ENCODE measurements at regions not wholly inside any gene's neighbourhood (a gene's known extent, or its start where the extent isn't known, plus 50 kb on each side); places are given as distances from the start of the nearest gene placed in this dataset.
A peak's percentile ranks its signal among the peaks of the same experiment; 100 is the strongest.
"Not testable (repeated sequence)": the region's sequence is repeated elsewhere in the genome, so short reads cannot be mapped to it uniquely, and the experiment has no call there.

DNA sequence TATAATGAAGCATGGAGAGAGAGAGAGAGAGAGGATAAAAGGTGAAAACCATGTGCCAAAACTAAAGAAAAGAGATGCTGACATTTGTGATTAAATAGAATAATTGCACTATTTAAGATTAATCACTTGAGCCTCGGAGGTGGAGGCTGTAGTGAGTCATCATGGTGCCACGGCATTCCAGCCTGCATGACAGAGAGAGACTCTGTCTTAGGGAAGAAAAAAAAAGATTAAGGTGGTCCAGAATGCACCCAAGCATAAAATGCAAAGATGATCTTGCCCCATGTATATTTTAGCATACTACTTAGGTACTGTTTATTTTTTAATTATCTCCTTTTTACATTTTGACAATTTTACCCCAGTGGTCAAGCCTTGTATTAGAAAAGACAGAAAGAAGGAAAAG lies 742.5 kb downstream of the SPATA31A1 start:
- DNase-seq = not testable (repeated sequence)

DNA sequence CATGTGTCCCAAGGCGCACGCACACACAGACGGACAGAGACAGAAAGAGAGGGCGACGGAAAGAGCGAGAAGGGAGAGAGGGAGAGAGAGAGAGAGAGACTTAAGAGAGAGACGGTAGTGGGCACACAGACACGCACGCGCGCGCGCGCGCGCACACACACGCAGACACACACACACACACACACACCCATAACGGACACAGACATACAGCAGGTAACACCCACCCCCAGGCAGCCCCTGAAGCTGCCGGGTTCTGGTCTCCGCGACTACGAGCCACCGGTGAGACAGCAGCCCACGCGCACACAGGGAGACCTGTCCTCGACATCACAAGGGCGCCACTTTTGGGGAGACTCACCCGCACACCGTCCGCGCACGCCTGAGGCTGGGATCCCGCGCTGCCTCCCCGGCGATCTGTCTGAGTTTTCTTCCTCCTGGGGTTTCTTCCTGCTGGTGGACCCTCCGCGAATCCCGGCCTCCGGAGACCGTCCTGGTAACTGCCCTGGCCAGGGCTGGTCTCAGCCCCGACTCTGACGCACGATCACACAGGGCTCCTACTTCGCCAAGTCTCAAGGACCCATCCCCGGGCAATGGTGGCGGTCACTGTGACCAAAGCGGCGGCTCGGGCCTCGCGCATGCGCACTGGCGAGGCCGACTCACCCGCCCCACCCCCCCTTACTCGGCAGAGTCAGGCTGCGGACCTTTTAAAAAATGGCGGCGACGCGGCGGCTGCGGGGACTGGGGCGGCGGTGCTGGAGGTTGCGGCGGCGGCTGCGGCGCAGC lies 750.7 kb downstream of the SPATA31A1 start:
- DNase-seq = peak; percentile 31

DNA sequence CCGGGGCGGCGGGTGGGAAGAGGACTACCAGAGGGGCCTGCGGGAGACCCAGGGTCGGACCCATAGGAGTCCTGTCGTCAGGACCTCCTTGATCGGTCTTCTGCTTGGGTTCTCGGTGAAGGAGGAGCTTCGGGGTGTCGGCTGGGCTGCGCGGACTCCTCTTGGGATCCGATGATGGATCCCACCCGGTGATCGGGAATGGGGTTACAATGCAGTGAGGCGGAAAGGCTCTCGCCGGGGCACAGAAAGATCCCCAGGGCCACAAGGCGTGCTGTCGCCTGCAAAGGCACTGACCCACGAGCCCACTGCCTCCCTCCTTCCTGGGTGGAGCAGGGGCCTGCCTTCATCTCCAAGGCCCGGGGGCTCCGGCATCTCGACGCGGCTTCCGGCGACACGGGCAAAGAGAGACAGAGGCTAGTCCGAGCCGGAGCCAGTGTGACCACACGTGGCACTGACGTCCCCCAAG lies 751.3 kb downstream of the SPATA31A1 start:
- not testable (repeated sequence) for DNase-seq

DNA sequence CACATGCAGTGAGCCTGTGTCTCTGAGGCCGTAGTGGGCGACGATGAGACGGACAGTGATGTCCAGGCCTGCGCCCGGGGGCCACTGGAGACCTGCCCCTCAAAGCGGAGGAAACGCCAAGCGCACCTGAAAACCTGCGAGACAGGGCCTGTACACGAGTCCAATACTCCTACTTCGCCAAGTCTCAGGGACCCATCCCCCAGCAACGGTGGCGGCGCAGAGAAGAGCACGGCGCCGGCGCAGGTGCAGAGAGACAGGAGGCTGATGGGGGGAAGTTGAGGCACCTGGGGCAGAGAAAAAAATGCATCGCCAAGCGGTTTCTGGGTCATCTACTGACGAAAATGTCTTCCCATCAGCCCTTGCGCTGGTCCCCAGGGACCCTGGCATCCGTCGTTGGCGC lies 751.8 kb downstream of the SPATA31A1 start:
- DNase-seq = not testable (repeated sequence)

DNA sequence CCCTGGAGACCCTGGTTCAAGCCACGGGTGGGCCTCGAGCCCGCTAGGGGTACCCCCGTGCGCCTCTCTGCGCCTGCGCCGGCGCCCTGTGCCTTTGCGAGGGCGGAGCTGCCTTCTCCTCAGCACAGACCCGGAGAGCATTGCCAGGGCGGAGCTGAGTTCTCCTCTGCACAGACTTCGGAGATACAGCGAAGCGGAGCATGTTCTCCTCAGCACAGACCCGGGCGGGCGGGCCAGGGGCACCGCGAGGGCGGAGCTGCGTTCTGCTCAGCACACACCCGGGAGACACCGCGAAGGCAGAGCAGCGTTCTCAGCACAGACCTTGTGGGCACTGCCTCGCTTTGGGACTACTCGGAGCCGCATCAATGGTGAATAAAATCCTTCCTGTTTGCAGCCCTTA lies 753.0 kb downstream of the SPATA31A1 start:
- DNase-seq = not testable (repeated sequence)

DNA sequence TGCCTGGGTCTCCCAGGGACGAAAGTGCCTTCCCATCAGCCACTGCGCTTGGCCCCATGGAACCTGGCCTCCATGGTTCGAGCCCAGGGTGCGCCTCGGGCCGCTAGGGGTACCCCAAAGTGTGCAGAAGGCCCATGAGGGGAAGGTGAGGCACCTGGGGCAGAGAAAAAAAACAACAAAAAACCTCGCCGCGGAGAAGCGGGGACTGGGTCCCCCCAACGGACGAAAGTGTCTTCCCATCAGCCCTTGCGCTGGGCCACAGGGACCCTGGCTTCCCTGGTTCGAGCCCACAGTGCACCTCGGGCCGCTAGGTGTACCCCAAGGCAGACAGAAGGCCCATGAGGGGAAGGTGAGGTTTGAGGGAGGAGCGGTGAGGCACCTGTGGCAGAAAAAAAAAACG lies 755.3 kb downstream of the SPATA31A1 start:
- DNase-seq = not testable (repeated sequence)

DNA sequence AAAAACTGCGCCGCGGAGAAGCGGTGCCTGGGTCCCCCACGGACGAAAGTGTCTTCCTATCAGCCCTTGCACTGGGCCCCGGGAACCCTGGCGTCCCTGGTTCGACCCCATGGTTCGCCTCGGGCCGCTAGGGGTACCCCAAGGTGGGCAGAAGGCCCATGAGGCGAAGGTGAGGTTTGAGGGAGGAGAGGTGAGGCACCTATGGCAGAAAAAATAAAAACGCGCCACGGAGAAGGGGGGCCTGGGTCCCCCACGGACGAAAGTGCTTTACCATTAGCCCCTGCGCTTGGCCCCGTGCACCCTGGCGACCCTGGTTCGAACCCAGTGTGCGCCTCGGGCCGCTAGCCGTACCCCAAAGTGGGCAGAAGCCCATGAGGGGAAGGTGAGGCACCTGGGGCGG lies 756.1 kb downstream of the SPATA31A1 start:
- not testable (repeated sequence) for DNase-seq

DNA sequence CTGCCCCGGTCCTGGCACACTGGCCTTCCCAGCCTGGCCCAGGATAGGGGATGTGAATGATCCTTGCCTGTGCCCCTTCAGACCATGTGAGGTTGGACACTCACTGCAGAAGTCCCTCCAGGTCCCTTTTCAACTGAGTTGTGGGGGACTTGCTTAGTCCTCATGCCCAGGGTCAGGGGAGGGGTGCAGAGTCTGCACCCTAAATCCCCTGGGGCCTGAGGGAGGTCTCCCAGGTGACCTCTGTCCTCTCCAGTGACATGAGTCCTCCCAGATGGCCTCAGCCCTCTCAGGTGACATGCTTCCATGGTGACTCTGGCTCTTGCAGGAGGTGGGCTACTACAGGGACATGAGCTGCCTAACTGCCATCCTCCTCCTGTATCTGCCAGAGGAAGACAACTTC lies 775.1 kb downstream of the SPATA31A1 start:
- DNase-seq = not testable (repeated sequence)

DNA sequence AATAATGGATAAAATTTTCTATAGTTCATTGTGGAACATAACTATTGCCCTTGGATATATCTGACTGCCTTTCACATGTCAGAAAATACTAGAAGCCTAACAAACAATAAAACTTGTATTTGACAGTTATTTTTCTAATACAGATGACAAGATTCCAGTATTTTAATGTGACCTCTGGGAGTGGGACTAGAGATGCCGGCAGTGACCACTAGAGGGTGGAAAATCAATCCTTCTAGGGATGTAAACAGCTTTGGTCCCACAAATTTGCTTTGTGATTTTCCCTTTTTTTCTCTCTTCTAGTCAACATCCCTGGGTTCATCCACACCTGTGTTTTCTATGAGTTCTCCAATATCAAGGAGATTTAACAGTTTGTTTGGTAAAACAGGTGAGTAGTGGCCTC lies 813.7 kb downstream of the SPATA31A1 start:
- DNase-seq = not testable (repeated sequence)

DNA sequence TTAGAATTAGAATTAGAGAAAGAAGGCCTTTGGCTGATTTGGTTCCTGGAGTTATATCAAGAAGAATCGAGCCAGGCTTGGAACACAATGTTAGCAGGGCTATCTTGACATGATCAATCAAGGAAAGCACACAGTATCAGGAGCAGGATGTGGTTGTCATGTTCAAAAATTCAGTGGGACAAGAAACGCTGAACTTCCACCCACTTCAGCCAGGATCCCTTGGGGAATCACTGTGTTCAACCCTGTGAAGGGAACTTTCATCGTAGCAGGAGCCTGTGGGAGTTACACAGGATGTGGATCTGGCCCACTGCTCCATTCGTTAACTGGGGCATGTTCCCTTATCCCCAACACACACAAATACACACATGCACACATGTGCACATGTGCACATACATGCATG lies 817.8 kb downstream of the SPATA31A1 start:
- DNase-seq = not testable (repeated sequence)

DNA sequence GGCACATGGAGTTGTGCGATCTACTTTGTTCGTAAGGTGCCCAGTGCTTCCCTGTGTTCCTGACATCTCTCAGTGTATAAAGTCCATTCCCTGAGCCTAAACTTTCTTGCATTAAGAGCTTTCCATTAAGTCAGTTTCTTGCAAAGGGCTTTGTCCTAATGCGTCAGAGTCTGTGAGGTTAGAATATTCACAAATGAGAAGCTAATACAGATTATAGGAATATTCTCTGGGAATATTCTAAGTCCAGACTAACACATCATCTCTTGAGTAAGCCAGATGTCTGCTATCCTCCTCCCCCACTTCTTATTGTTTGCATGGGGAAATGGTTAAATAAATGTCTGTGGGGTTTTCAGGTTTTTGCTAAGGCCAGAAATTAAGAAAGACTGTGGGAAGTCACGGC lies 818.6 kb downstream of the SPATA31A1 start:
- DNase-seq = not testable (repeated sequence)

DNA sequence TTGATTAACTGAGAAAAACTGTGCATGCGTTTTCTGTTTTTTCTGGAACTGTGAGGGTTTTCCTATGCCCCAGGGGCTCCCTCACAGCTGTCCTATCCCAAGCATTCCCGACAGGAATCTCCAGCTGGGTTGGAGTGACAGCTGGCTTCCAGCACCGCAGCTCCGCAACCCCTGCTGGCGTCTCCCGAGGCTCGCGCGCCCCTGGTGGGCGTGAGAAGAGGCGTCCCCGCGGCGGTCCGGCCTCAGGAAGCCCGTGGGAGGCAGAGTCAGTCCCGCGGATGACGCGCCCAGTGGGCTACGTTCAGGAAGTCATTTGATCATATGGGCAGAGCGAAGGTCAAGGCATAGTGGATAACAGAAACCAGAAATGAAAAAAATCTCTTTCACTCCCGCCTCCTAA lies 821.9 kb downstream of the SPATA31A1 start:
- not testable (repeated sequence) for DNase-seq

DNA sequence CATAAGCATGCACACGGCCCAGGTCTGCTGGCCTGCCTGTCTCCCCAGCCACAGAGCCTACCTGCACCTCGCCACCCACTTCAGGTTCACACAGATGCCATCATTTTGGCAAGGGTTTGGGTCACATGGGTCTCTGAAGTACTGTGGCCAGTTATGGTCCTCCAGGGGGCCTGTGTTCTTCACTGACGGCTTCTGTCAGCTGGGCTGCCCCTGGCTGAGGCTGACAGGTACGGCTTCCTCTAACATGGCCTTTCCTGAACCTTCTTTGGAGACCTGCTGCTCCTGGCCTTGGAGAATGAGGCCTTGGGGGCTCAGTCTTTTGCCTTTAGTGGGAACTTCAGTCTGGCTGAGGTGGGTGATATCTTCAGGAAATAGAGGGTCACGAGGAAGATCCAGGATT lies 835.9 kb downstream of the SPATA31A1 start:
- not testable (repeated sequence) for DNase-seq

DNA sequence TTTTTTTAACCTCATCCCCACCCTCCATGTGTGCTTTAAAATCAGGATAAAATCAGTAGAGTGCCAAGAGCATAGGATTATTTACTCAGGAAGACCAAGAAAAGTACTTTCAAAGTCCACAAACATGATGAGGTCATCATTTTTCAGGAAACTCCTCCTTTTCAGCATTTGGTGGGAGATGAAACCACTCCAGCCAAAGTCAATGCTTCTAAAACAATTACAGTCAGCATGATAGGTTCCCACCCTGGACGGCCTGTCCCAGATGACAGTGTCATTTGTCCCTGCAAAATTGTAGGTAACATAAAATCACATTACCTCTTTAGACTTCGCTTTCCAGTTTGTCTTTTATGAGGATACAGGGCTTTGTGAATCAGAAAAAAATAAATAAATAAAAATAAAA lies 836.7 kb downstream of the SPATA31A1 start:
- not testable (repeated sequence) for DNase-seq

DNA sequence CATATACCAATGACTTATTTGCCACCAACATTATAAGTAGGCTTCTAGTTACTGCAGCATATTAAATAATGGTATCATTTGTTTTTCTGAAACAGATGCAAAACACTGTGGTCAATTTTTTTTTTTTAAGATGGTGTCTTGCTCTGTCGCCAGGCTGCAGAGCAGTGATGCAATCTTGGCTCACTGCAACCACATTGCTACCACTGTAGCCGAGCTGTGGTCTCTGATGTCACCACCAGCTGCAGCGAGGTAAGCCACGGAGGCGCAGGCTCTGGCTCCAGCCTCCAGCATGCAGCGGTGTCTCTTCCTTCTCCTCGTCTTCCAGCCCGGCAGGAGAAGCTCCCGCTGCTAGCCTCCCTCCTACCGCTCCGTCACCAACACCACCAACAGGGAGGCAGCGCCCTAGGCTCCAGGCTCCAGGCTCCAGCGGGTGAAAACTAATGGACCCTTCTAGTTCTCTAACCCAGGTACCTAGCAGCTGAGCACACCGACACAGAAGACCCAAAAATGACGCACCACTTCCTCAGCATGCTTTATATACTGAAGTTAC lies 840.8 kb downstream of the SPATA31A1 start:
- DNase-seq = peak; percentile 5

DNA sequence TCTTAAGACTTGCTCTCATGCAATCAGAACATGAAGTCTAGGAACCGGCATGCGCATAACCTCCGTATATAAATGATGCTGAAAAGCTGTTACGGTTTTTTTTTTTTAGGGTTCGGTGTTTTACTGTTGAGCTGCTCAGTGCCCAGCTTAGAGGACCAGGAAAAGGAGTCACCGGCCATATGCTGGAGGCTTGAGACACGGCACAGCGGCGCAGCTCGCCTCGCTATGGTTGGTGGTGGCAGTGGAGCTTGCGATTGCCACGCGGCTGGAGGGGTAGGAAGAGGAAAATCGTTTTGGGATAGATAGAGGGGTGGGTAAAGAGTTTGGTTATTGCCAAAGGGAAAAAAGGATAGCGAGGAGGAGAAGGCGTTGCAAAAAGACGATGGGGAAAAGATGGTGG lies 841.3 kb downstream of the SPATA31A1 start:
- DNase-seq = not testable (repeated sequence)

DNA sequence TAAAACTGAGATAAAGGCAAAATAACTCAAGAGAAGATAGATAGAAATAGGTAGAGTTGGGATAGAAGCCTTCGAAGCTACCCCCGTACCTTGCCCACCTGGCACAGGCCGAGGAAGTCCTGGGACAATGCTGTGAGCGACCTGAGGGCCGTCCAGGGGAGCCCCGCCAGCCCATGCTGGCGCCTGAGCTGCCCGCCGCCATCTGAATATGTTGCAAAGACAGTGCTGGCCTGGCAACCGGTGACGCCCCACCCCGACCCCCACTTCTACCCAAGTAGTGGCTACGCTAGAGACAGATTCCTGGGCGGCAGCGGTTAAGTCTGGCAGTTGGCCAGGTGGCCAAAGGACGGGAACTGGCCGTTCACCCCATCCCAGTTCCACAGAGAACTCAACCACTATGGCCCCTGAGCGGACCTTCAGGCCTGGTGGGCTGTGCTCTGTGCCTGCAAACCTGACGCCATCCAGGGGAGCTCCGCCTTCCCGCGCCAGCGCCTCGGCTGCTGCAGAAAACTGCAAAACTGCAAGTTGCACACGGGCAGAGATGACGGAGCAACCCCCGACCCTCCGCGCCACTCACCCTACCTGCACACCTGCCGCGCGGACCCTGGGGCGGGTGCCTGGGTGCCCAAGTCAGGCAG lies 866.2 kb downstream of the SPATA31A1 start:
- DNase-seq = not testable (repeated sequence)

DNA sequence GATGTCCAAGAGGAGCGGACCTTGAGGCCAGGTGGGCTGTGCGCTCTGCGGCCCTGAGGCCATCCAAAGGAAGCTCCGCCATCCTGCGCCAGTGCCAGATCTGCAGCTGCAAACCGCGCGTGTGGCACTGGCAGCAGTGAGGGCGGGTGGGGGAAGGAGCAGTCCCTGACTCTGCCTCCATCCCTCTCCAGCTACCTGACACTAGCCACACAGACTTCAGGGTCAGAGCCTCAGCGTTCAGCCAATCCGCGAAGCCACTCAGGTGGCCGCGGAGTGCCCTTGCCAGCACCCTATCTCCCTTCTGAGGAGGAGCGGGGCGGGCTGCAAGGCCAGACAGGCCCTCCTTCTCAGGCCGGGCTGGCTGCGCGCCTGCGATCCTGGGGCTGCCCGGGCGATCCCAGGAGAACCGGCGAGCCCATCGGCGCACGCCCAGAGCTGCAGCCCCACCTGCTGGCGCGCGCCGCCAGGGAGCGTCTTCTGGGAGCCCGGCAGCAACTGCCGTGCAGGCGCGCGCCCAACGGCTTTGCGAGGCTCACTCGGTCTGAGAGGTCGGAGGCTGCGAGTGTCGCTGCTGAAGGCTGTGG lies 867.2 kb downstream of the SPATA31A1 start:
- peak; percentile 21 for DNase-seq

DNA sequence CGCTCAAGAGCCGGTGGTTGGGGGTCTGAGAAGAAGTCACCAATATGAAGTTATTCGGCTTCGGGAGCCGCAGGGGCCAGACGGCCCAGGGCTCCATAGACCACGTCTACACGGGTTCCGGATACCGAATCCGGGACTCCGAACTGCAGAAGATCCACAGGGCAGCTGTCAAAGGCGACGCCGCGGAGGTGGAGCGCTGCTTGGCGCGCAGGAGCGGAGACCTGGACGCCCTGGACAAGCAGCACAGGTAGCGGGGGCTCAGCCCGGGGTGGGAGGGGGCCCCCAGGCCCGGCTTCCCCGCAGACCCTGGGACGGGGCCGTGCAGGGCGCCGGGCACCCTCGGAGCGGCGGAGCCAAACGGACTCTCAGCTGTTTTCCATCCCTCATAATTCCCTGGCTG lies 867.9 kb downstream of the SPATA31A1 start:
- DNase-seq = peak; percentile 6
